A549 (cell line): ENCODE measurements at regions not wholly inside any gene's neighbourhood (a gene's known extent, or its start where the extent isn't known, plus 50 kb on each side); places are given as distances from the start of the nearest gene placed in this dataset.

Source experiments
- ATAC-seq, 2 experiments: fragments of 200-7000 bp in 1 of 2; fragments of >200 bp in 1 of 2; cut with Nextera tagmentation in 1 of 2; cut with Tn5 transposase in 1 of 2; 3 replicates each; pipeline versions ENCODE4 v1.8.0 to v1.9.1; 2018 to 2020; ENCODE audit warnings: mild to moderate bottlenecking in 1 of 2, moderate library complexity in 1 of 2
- CTCF ChIA-PET: fragments of 300-600 bp; sonication (Branson Sonifier 250); formaldehyde crosslinking; extraction: SDS; loops from one replicate; lab custom pipeline; 2021; ENCODE audit warnings: antibody characterized with exemption, inconsistent platforms; lab: Yijun Ruan, JAX
- POLR2A ChIA-PET: fragments of 350-600 bp; formaldehyde crosslinking; extraction: SDS; loops from one replicate; lab custom pipeline; 2021; ENCODE audit warnings: antibody characterized with exemption, inconsistent platforms; lab: Yijun Ruan, JAX
- DNase-seq, 2 experiments: peaks; one replicate each; pipeline versions ENCODE4 v3.0.0 to v3.0.0-alpha.2; 2011 to 2016; ENCODE audit warnings: low read depth in 1 of 2, low spot score in 1 of 2
- FAIRE-seq: peaks from 2 replicates; lab custom pipeline; 2011; peaks lifted over from hg19 to GRCh38; lab: Jason Lieb, UNC
- H3K27ac ChIP-seq, 2 experiments: fragments of >200 bp; sonication (Bioruptor Twin); formaldehyde crosslinking; 3 replicates each; pipeline ENCODE4 v1.5.1; 2016 to 2017
- H3K4me1 ChIP-seq: fragments of >200 bp; sonication (Bioruptor Twin); formaldehyde crosslinking; 3 replicates; pipeline ENCODE4 v1.6.1; 2016
- H3K4me2 ChIP-seq: fragments of >200 bp; sonication (Bioruptor Twin); formaldehyde crosslinking; 3 replicates; pipeline ENCODE4 v1.6.1; 2016
- H3K4me3 ChIP-seq: fragments of >200 bp; sonication (Bioruptor Twin); formaldehyde crosslinking; 3 replicates; pipeline ENCODE4 v1.5.1; 2016
- H3K9me3 ChIP-seq: fragments of >200 bp; sonication (Bioruptor Twin); formaldehyde crosslinking; 3 replicates; pipeline ENCODE4 v1.6.1; 2016
- BCL3 ChIP-seq: fragments of >200 bp; sonication (Bioruptor Twin); formaldehyde crosslinking; IDR thresholded peaks from 3 replicates; pipeline ENCODE4 v1.6.1; 2016
- BHLHE40 ChIP-seq: IDR thresholded peaks from 2 replicates; pipeline ENCODE4 v1.6.1; 2012; ENCODE audit warnings: low read depth, low read length, inconsistent platforms
- CHD4 ChIP-seq: fragments of 200-600 bp; sonication (generic); IDR thresholded peaks from 2 replicates; pipeline ENCODE4 v1.6.1; 2016; ENCODE audit warnings: antibody characterized with exemption, mild to moderate bottlenecking, borderline replicate concordance
- E2F6 ChIP-seq: IDR thresholded peaks from 2 replicates; pipeline ENCODE4 v1.6.1; 2012; ENCODE audit warnings: low read depth, borderline replicate concordance
- HDAC2 ChIP-seq: fragments of 200-600 bp; sonication (generic); IDR thresholded peaks from 2 replicates; pipeline ENCODE4 v1.6.1; 2016
- HOXA7 ChIP-seq: fragments of 250-450 bp; sonication (Bioruptor Pico); IDR thresholded peaks from 2 replicates; pipeline ENCODE4 v1.5.0; 2020; ENCODE audit warnings: mild to moderate bottlenecking, moderate library complexity
- JUN ChIP-seq, 2 experiments: fragments of >200 bp; sonication (Bioruptor Twin); formaldehyde crosslinking; IDR thresholded peaks; 2 replicates in 1 of 2; 3 replicates in 1 of 2; pipeline ENCODE4 v1.6.1; 2016 to 2017
- KDM5A ChIP-seq: fragments of 200-600 bp; sonication (generic); IDR thresholded peaks from 2 replicates; pipeline ENCODE4 v1.6.1; 2016; ENCODE audit warnings: antibody characterized with exemption, mild to moderate bottlenecking
- MAFK ChIP-seq: fragments of 450-650 bp; IDR thresholded peaks from 2 replicates; pipeline ENCODE4 v1.6.1; 2014; ENCODE audit not compliant: partially characterized antibody
- MAX ChIP-seq: IDR thresholded peaks from 2 replicates; pipeline ENCODE4 v1.6.1; 2012
- MAZ ChIP-seq: fragments of 150-350 bp; IDR thresholded peaks from 2 replicates; pipeline ENCODE4 v1.6.1; 2014; ENCODE audit warnings: antibody characterized with exemption, low read depth, low read length, borderline replicate concordance
- PHF8 ChIP-seq: fragments of 200-600 bp; sonication (generic); IDR thresholded peaks from 2 replicates; pipeline ENCODE4 v1.6.1; 2016; ENCODE audit warnings: low read depth, mild to moderate bottlenecking, antibody characterized with exemption, moderate library complexity, borderline replicate concordance
- POLR2A ChIP-seq: IDR thresholded peaks from 2 replicates; pipeline ENCODE4 v1.6.1; 2012; ENCODE audit warnings: mild to moderate bottlenecking, low read length
- RAD21 ChIP-seq, 2 experiments: fragments of >200 bp in 1 of 2; sonication (Bioruptor Twin) in 1 of 2; formaldehyde crosslinking in 1 of 2; IDR thresholded peaks in 1 of 2; conservative IDR thresholded peaks in 1 of 2; 2 replicates in 1 of 2; 3 replicates in 1 of 2; pipeline ENCODE4 v1.6.1; 2012 to 2018; ENCODE audit warnings: inconsistent platforms in 1 of 2
- RARB ChIP-seq: fragments of 250-450 bp; sonication (Bioruptor Pico); IDR thresholded peaks from 2 replicates; pipeline ENCODE4 v1.8.0; 2021; ENCODE audit warnings: mild to moderate bottlenecking, moderate library complexity
- RCOR1 ChIP-seq: fragments of 150-350 bp; IDR thresholded peaks from 2 replicates; pipeline ENCODE4 v1.6.1; 2014; ENCODE audit warnings: antibody characterized with exemption, low read length, low read depth
- REST ChIP-seq: fragments of 200-600 bp; sonication (generic); IDR thresholded peaks from 2 replicates; pipeline ENCODE4 v1.6.1; 2016; ENCODE audit warnings: antibody characterized with exemption, mild to moderate bottlenecking, moderate library complexity
- SMC3 ChIP-seq: fragments of >200 bp; sonication (Bioruptor Twin); formaldehyde crosslinking; IDR thresholded peaks from 3 replicates; pipeline ENCODE4 v1.6.1; 2018; ENCODE audit warnings: inconsistent platforms
- TFCP2L1 ChIP-seq: fragments of 250-450 bp; sonication (Bioruptor Pico); IDR thresholded peaks from 2 replicates; pipeline ENCODE4 v1.5.0; 2021; ENCODE audit warnings: mild to moderate bottlenecking
- TP53 ChIP-seq: fragments of 250-450 bp; sonication (Bioruptor Pico); IDR thresholded peaks from 2 replicates; pipeline ENCODE4 v1.5.0; 2021; ENCODE audit warnings: mild to moderate bottlenecking, moderate library complexity
- USF2 ChIP-seq: fragments of 450-650 bp; IDR thresholded peaks from 2 replicates; pipeline ENCODE4 v1.6.1; 2014; ENCODE audit warnings: antibody characterized with exemption
- WGBS: methylation state at CpG from one replicate; pipeline ENCODE4 v1.1.6; 2017; ENCODE audit errors: missing lambda C conversion rate; 5-methylcytosine and 5-hydroxymethylcytosine counted together

GRCh38 chr1:65079941-65080340 lies 68.1 kb upstream of the AK4 start:
- ChIA-PET POLR2A (no interaction called here), CTCF (interaction anchor here (1.4 kb wide), 1 partner anchor 608 kb away, joined by 4 read pairs; no protein-coding TSS in a partner anchor)
- no peak for FAIRE-seq
- no peak for TF ChIP-seq RARB (CRISPR knock-in tag)
- TF ChIP-seq E2F6: no peak
- no peak for TF ChIP-seq CHD4
- no peak for TF ChIP-seq JUN (IDR thresholded peaks at IDR 0.05)
- TF ChIP-seq HOXA7: no peak
- no peak for TF ChIP-seq KDM5A
- no peak for TF ChIP-seq BCL3
- TF ChIP-seq PHF8: no peak
- TF ChIP-seq SMC3: no peak
- TF ChIP-seq TP53 (CRISPR knock-in tag): no peak
- TF ChIP-seq REST: no peak
- TF ChIP-seq MAX: no peak
- TF ChIP-seq HDAC2: no peak
- peak in 1 of 2 experiments; percentile 19 for DNase-seq
- Histone ChIP-seq H3K4me1 (no peaks in the 10 kb centered on the region), H3K9me3 (no peaks in the 10 kb centered on the region), H3K27ac (no peak overlapping the region), H3K4me2 (no peak overlapping the region), H3K4me3 (no peak overlapping the region)
- no peak for ATAC-seq
- WGBS: 47% methylated on average over 5 of the region's 5 CpGs

GRCh38 chr1:65082346-65083040 lies 65.5 kb upstream of the AK4 start:
- WGBS: 83% methylated on average over 6 of the region's 6 CpGs
- ChIA-PET CTCF (no interaction called here), POLR2A (no interaction called here)
- Histone ChIP-seq H3K4me2 (no peak overlapping the region), H3K27ac (no peak overlapping the region), H3K4me1 (no peaks in the 10 kb centered on the region), H3K4me3 (no peak overlapping the region), H3K9me3 (no peaks in the 10 kb centered on the region)
- DNase-seq (no peak), ATAC-seq (no peak), FAIRE-seq (no peak)
- no peak for TF ChIP-seq PHF8
- no peak for TF ChIP-seq TFCP2L1 (CRISPR knock-in tag)
- no peak for TF ChIP-seq BHLHE40
- no peak for TF ChIP-seq POLR2A
- no peak for TF ChIP-seq MAZ
- no peak for TF ChIP-seq MAFK
- TF ChIP-seq RCOR1: no peak
- no peak for TF ChIP-seq RAD21 (conservative IDR thresholded peaks at IDR 0.05 in 1 of 2, IDR thresholded peaks at IDR 0.05 in 1 of 2)
- no peak for TF ChIP-seq USF2
- no peak for TF ChIP-seq TP53 (CRISPR knock-in tag)
- TF ChIP-seq E2F6: no peak
